Bone marrow (tissue), 2 donors: ENCODE measurements at regions not wholly inside any gene's neighbourhood (a gene's known extent, or its start where the extent isn't known, plus 50 kb on each side); places are given as distances from the start of the nearest gene placed in this dataset.

ENCODE experiments used
- DNase-seq, 2 donors: peaks; one replicate each; lab custom pipeline; 2025; lab: John Stamatoyannopoulos, UW

- no peak for DNase-seq
Observed at GRCh38 chr20:42020316-42020715, 402.1 kb upstream of the CHD6 start.

DNA sequence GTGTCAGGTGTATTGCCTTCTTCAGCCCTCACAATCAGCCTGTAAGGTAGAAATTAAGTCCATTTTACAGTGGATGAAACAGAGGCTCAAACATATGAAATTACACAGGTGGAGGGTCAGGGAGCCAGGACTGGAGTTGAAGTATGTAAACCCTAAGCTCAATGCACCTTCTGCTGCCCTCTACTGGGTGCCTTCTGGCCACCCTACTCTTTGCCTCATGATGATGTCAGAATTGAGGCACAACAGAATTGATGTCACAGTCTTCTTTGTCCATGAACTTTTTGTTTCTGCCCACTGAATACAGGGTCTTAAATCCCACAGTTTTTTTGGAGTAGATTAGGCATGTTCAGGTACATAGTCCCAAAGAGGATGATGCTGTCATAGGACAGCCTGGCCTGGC, 400.8 kb upstream of the CHD6 start:
- DNase-seq: no peak

- no peak for DNase-seq
Observed at GRCh38 chr20:42010090-42010489, 391.9 kb upstream of the CHD6 start.

GRCh38 chr20:42007251-42007650, 389.1 kb upstream of the CHD6 start:
- no peak for DNase-seq

- DNase-seq: no peak
Observed at GRCh38 chr20:42005211-42005610, 387.0 kb upstream of the CHD6 start.

GRCh38 chr20:42003380-42003779, 385.2 kb upstream of the CHD6 start:
- no peak for DNase-seq

- DNase-seq: no peak
Observed at GRCh38 chr20:41998539-41999341, 380.6 kb upstream of the CHD6 start.

- no peak for DNase-seq
Observed at GRCh38 chr20:41996951-41997350, 378.8 kb upstream of the CHD6 start.

GRCh38 chr20:41992481-41992880, 374.3 kb upstream of the CHD6 start:
- no peak for DNase-seq

- no peak for DNase-seq
Observed at GRCh38 chr20:41991412-41991811, 373.2 kb upstream of the CHD6 start.

GRCh38 chr20:41989935-41990635, 371.9 kb upstream of the CHD6 start:
- DNase-seq: no peak

DNA sequence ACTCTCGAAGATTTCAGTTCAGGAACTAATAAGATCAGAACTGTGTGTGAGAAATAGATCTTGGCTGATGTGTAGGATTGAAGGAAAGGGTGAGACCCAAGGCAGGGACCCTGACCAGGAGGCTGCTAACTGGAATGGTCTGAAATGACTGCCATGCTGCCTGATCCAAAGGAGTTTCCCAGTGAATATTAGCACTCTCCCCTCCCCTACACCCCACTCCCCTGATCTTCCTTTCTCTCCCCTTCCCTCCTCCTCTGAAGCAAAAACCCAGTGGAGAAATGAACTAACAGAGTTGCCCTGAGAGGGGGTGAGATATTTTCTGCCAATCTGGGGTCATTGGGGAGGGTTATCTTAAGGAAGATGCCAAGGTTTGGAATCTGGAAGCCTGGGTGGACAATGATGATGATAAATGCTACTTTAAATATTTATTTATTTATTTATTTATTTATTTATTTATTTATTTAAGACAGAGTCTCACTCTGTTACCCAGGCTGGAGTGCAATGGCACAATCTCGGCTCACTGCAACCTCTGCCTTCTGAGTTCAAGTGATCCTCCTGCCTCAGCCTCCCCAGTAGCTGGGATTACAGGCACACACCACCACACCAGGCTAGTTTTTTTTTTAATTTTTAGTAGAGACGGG, 371.0 kb upstream of the CHD6 start:
- DNase-seq: no peak

GRCh38 chr20:41984031-41984430, 365.9 kb upstream of the CHD6 start:
- no peak for DNase-seq

GRCh38 chr20:41983159-41983558, 365.0 kb upstream of the CHD6 start:
- no peak for DNase-seq

GRCh38 chr20:41981746-41982145, 363.6 kb upstream of the CHD6 start:
- no peak for DNase-seq

GRCh38 chr20:41978875-41979274, 360.7 kb upstream of the CHD6 start:
- DNase-seq: no peak

- DNase-seq: no peak
Observed at GRCh38 chr20:41978246-41978790, 360.1 kb upstream of the CHD6 start.

DNA sequence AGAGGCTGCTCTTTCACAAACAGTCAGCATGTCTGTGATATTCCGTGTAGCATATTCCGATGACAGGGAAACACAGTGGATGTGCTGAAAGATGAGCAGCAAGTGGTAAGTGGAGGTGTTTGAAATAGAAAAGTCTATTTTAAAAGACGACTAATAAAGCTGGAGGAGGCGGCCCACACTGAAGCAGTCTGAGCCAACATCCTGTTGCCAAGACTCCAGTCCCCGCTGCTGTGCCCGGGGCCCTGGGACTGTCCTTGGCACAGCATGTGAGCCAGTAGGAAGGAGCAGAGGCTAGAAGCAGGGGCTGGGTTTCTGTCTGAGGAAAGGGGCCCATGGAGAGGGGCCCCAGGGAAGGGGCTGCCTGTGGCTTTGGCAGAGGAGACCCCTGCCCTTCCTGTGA, 351.5 kb upstream of the CHD6 start:
- DNase-seq: no peak

DNA sequence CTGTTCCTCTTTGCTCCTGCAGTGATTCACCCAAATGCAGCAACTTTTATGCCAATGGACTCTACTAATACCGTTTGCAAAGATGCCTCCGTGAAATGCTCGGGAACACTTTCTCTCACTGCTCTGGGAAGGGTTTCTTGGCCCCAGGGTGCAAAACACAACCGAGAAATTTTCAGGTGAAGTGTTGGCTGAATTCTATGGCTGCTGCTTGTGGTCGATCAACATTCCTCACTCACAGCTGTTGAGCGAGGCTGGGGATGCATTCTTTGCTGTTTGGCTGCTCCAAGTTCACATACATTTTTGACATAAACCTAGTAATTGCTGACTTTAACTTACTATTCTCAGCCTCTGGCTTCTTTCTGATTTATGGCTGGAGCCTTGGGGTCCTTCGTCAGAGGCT, 342.0 kb upstream of the CHD6 start:
- DNase-seq: no peak

DNA sequence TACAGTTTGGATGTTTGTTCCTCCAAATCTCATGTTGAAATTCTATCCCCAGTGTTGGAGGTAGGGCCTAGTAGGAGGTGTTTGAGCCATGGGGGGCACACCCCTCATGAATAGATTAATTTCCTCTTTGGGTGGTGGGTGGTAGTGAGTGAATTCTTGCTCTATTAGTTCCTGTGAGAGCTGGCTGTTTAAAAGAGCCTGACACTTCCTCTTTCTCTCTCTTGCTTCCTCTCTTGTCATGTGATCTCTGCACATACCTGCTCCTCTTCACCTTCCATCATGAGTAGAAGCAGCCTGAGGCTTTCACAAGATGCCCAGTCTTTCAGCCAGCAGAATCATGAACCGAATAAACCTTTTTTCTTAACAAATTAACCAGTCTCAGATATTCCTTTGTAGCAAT, 340.2 kb upstream of the CHD6 start:
- no peak for DNase-seq

DNA sequence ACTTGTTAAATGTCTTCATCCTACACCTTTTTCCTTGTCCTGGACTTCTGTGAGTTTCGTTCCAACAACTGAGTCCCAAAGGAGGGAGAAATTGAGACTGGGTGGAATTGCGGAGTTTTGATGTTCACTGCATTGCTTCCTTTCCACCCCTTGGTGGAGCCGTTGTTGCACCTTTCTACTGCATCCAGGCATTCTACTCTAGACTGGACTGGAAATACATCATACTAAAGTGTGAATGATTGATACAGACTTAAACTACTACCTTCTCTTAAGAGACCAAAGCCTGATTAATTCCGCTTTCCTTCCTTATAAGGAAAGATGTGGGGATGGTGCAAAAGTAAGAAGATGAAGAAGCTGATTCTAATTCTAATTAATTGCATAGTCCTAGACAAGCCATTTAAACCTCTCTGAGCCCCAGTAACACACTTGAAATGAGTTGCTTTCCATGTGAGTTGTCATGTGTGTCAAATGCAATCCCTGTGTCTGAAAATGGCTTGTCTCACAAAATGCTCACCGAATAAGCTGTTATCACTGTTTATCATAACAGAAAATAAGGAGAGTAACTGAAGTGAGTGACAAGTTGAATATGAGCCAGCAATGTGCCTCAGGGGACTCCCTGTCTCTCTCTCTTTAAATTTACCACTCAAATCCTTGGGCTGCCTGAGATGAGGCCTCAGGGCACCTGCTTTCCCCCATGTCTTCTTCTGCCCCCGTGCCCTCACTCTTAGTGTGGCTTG, 338.3 kb upstream of the CHD6 start:
- DNase-seq: no peak

GRCh38 chr20:41952166-41952565, 334.0 kb upstream of the CHD6 start:
- no peak for DNase-seq
